ENCODE measurements at regions not wholly inside any gene's neighbourhood (a gene's known extent, or its start where the extent isn't known, plus 50 kb on each side); places are given as distances from the start of the nearest gene placed in this dataset.

DNA sequence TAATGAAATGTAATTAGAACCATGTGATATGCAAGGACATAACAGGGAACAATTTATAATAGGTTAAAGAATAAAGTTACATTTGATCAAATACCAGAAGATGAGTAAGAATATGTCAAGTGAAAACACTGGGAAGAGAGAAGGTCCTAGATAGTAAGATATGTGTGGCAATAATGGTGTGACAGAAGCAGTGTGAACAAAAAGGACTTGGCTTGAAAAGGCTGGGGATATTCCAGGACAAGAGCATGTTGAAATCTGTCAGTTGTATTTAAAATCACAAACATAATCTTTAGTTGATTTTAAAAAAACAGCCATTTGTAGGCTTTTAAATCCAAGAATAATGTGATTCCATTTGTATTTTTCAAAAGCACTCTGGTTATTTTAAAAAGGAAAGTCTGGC, 1399.9 kb upstream of the SLC39A10 start:
- DNase-seq (ENCODE audit: low read depth in 6 of 9, low spot score in 9 of 9): no peak
- no peaks in the 10 kb centered on the region for H3K27me3 ChIP-seq (ENCODE audit: control insufficient read depth in 2 of 2, insufficient read depth in 1 of 2, low read length in 1 of 2)
- H3K36me3 ChIP-seq (ENCODE audit: control insufficient read depth in 2 of 2, insufficient read depth in 2 of 2, low read length in 1 of 2): no peaks in the 10 kb centered on the region
- H3K27ac ChIP-seq (ENCODE audit: low read depth in 1 of 2, low read length in 1 of 2): no peak overlapping the region
- no peak overlapping the region for H3K4me3 ChIP-seq (ENCODE audit: low read length in 2 of 2)
- H3K4me1 ChIP-seq (ENCODE audit: control insufficient read depth in 2 of 2, insufficient read depth in 2 of 2, low read length in 2 of 2): no peaks in the 10 kb centered on the region
- peaks cover 0 to 16% of the 10 kb centered on the region in 2 donors for H3K9me3 ChIP-seq (ENCODE audit: control insufficient read depth in 2 of 2, insufficient read depth in 1 of 2, low read length in 1 of 2)

DNA sequence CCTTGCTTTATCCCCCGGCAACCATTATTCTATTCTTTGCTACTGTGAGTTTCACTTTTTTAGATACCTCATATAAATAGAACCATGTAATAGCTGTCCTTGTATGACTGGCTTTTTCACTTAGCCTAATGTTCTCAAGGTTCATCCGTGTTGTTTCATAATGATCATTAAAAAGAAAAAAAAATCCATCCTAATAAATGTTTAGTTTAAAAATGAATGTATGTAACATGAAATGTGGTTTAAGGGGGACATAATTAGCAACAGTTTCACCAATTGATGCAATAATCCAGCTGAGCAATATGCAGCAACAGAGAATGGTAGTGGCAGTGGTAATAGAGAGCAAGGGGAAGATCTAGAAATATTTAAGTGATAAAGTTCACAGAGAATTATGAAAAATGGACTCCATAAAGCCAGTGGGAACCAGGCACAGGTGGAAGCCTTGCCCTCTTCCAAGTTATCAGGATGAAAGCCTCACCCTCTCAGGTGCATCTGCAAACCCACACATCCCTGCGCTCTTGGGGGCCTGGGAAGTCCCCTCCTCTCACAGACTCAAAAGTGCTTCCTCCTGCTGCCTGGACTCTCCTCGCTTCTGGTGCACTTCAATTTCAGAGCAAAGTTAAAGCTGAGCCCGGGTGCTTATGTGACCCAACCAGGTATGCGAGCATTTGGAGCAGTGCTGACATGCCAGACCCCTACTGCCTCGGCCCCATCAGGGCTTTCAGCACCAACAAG, 1403.3 kb upstream of the SLC39A10 start:
- H3K27me3 ChIP-seq (ENCODE audit: control insufficient read depth in 2 of 2, insufficient read depth in 1 of 2, low read length in 1 of 2): no peaks in the 10 kb centered on the region
- no peaks in the 10 kb centered on the region for H3K36me3 ChIP-seq (ENCODE audit: control insufficient read depth in 2 of 2, insufficient read depth in 2 of 2, low read length in 1 of 2)
- H3K4me1 ChIP-seq (ENCODE audit: control insufficient read depth in 2 of 2, insufficient read depth in 2 of 2, low read length in 2 of 2): no peaks in the 10 kb centered on the region
- H3K9me3 ChIP-seq (ENCODE audit: control insufficient read depth in 2 of 2, insufficient read depth in 1 of 2, low read length in 1 of 2): peaks cover 0 to 16% of the 10 kb centered on the region in 2 donors
- no peak for DNase-seq (ENCODE audit: low read depth in 6 of 9, low spot score in 9 of 9)
- 93% methylated on average over 7 of the region's 7 CpGs for WGBS
- no peak overlapping the region for H3K27ac ChIP-seq (ENCODE audit: low read depth in 1 of 2, low read length in 1 of 2)
- no peak overlapping the region for H3K4me3 ChIP-seq (ENCODE audit: low read length in 2 of 2)

DNA sequence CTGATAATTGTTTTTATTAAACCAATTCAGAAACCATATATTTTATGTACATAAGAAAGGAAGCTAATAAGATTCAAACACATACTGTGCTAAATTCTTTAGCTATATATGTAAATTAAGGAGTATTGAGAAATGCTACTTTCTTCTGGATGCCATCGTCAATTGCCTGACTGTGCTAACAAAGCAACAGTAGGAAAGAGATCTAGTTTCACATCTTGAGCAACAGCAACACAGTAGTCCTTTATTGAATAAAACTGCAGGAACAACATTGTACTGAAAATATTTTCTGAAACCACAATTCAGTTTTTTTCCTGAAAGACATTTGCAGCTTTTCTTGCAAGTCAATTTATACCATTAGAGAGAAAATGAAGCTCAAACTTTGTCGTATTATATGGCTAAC, 1404.9 kb upstream of the SLC39A10 start:
- Histone ChIP-seq H3K27ac (ENCODE audit: low read depth in 1 of 2, low read length in 1 of 2) (no peak overlapping the region), H3K4me3 (ENCODE audit: low read length in 2 of 2) (no peak overlapping the region), H3K4me1 (ENCODE audit: control insufficient read depth in 2 of 2, insufficient read depth in 2 of 2, low read length in 2 of 2) (no peaks in the 10 kb centered on the region), H3K9me3 (ENCODE audit: control insufficient read depth in 2 of 2, insufficient read depth in 1 of 2, low read length in 1 of 2) (peaks cover 0 to 16% of the 10 kb centered on the region in 2 donors), H3K36me3 (ENCODE audit: control insufficient read depth in 2 of 2, insufficient read depth in 2 of 2, low read length in 1 of 2) (no peaks in the 10 kb centered on the region), H3K27me3 (ENCODE audit: control insufficient read depth in 2 of 2, insufficient read depth in 1 of 2, low read length in 1 of 2) (no peaks in the 10 kb centered on the region)
- DNase-seq (ENCODE audit: low read depth in 6 of 9, low spot score in 9 of 9): no peak
- WGBS: 92% methylated on average over 2 of the region's 2 CpGs

DNA sequence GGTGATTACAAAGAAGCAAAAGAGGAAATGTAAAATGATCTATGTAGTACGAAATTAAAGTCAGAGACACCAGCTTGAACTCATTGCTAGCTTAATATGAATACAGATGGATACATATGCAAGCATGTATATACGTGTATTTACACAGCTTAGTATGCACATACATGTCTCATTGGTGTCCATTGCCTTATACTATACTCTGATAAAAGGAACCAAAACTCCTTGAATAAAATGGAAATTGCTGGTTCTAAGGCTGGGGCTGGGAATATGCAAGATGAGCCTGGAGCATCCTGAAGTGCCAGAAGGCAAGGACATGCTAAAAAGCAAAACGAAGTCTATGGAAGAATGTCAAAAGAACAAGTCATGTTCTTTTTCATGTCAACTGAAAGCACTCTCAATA, 1424.4 kb upstream of the SLC39A10 start:
- H3K27ac ChIP-seq (ENCODE audit: low read depth in 1 of 2, low read length in 1 of 2): no peak overlapping the region

DNA sequence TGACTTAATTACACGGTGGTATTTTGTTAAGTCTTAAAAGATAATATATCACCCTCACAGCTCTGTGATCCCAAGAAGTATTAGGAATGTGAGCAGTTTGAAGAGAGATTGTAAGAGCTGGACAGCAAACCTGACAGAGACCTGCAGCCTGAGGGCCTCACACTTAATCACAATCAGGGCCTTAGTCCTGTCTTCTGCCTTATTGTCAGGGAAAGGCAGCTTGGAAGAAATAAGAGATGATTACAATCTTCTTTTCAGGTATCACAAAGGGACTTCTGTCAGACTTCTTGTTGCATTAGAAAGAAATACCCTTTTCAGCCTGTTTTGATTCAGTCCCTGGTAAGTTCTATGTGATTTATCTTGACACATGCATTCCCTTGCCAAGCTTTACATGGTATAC, 1433.8 kb upstream of the SLC39A10 start:
- H3K27ac ChIP-seq (ENCODE audit: low read depth in 1 of 2, low read length in 1 of 2): no peak overlapping the region

More for the DNA sequence above, 1424.4 kb upstream of the SLC39A10 start:
- no peak for DNase-seq (ENCODE audit: low read depth in 6 of 9, low spot score in 9 of 9)
- H3K27me3 ChIP-seq (ENCODE audit: control insufficient read depth in 2 of 2, insufficient read depth in 1 of 2, low read length in 1 of 2): no peaks in the 10 kb centered on the region
- no peaks in the 10 kb centered on the region for H3K4me1 ChIP-seq (ENCODE audit: control insufficient read depth in 2 of 2, insufficient read depth in 2 of 2, low read length in 2 of 2)
- H3K36me3 ChIP-seq (ENCODE audit: control insufficient read depth in 2 of 2, insufficient read depth in 2 of 2, low read length in 1 of 2): no peaks in the 10 kb centered on the region
- H3K4me3 ChIP-seq (ENCODE audit: low read length in 2 of 2): no peak overlapping the region
- H3K9me3 ChIP-seq (ENCODE audit: control insufficient read depth in 2 of 2, insufficient read depth in 1 of 2, low read length in 1 of 2): no peaks in the 10 kb centered on the region
- WGBS: 91% methylated on average over 3 of the region's 3 CpGs

DNA sequence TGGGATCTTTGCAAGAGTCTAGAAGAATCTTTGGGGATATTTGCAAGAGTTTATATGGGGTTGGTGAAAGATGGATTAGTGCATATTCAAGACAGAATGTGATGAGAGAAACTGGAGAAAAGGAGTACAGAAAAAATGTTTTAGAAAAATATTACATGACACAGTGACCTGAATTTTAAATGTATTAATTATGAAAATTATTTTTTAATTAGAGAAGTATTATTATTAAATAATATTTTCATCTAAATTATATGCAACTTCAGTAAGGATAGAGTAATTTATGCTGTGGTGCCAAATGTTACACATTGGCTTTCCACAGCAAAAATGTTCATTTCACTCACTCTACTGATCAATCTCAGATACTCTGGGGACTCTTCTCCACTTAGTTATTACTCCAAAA, 1442.8 kb upstream of the SLC39A10 start:
- Histone ChIP-seq H3K4me1 (ENCODE audit: control insufficient read depth in 2 of 2, insufficient read depth in 2 of 2, low read length in 2 of 2) (no peaks in the 10 kb centered on the region), H3K27me3 (ENCODE audit: control insufficient read depth in 2 of 2, insufficient read depth in 1 of 2, low read length in 1 of 2) (no peaks in the 10 kb centered on the region), H3K27ac (ENCODE audit: low read depth in 1 of 2, low read length in 1 of 2) (no peak overlapping the region), H3K4me3 (ENCODE audit: low read length in 2 of 2) (no peak overlapping the region), H3K36me3 (ENCODE audit: control insufficient read depth in 2 of 2, insufficient read depth in 2 of 2, low read length in 1 of 2) (no peaks in the 10 kb centered on the region), H3K9me3 (ENCODE audit: control insufficient read depth in 2 of 2, insufficient read depth in 1 of 2, low read length in 1 of 2) (no peaks in the 10 kb centered on the region)
- no peak for DNase-seq (ENCODE audit: low read depth in 6 of 9, low spot score in 9 of 9)

More for the DNA sequence above, 1433.8 kb upstream of the SLC39A10 start:
- 96% methylated on average over 1 of the region's 1 CpG for WGBS
- Histone ChIP-seq H3K9me3 (ENCODE audit: control insufficient read depth in 2 of 2, insufficient read depth in 1 of 2, low read length in 1 of 2) (no peaks in the 10 kb centered on the region), H3K4me1 (ENCODE audit: control insufficient read depth in 2 of 2, insufficient read depth in 2 of 2, low read length in 2 of 2) (no peaks in the 10 kb centered on the region), H3K36me3 (ENCODE audit: control insufficient read depth in 2 of 2, insufficient read depth in 2 of 2, low read length in 1 of 2) (no peaks in the 10 kb centered on the region), H3K27me3 (ENCODE audit: control insufficient read depth in 2 of 2, insufficient read depth in 1 of 2, low read length in 1 of 2) (no peaks in the 10 kb centered on the region), H3K4me3 (ENCODE audit: low read length in 2 of 2) (no peak overlapping the region)
- no peak for DNase-seq (ENCODE audit: low read depth in 6 of 9, low spot score in 9 of 9)

DNA sequence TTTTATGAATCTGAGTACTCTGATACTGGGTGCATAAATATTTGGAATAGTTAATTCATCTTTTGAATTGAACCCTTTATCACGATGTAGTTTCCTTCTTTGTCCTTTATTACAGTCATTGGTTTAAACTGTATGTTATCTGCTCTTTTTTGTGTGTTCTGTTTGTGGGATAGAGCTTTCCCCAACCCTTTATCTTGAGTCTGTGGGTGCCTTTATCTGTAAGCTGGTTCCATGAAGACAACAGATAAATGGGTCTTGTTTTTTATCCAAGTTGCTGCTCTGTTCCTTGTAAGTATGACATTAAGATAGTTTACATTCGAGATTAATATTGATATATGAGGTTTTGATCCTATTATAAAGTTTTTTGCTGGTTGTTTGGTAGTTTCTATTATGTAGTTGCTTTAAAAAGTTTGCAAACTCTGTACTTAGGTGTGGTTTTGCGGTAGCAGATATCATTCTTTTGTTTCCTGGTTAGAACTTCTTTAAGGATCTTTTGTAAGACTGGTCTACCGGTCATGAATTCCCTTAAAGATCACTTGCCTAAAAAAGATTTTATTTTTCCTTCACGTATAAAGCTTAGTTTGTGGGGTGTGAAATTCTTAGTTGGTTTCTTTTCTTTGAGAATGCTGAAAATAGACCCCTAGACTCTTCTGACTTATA, 1451.3 kb upstream of the SLC39A10 start:
- Histone ChIP-seq H3K4me3 (ENCODE audit: low read length in 2 of 2) (no peak overlapping the region), H3K4me1 (ENCODE audit: control insufficient read depth in 2 of 2, insufficient read depth in 2 of 2, low read length in 2 of 2) (no peaks in the 10 kb centered on the region), H3K27me3 (ENCODE audit: control insufficient read depth in 2 of 2, insufficient read depth in 1 of 2, low read length in 1 of 2) (no peaks in the 10 kb centered on the region), H3K36me3 (ENCODE audit: control insufficient read depth in 2 of 2, insufficient read depth in 2 of 2, low read length in 1 of 2) (no peaks in the 10 kb centered on the region), H3K9me3 (ENCODE audit: control insufficient read depth in 2 of 2, insufficient read depth in 1 of 2, low read length in 1 of 2) (peaks cover 0 to 3% of the 10 kb centered on the region in 2 donors), H3K27ac (ENCODE audit: low read depth in 1 of 2, low read length in 1 of 2) (no peak overlapping the region)
- 92% methylated on average over 5 of the region's 5 CpGs for WGBS
- no peak for DNase-seq (ENCODE audit: low read depth in 6 of 9, low spot score in 9 of 9)

DNA sequence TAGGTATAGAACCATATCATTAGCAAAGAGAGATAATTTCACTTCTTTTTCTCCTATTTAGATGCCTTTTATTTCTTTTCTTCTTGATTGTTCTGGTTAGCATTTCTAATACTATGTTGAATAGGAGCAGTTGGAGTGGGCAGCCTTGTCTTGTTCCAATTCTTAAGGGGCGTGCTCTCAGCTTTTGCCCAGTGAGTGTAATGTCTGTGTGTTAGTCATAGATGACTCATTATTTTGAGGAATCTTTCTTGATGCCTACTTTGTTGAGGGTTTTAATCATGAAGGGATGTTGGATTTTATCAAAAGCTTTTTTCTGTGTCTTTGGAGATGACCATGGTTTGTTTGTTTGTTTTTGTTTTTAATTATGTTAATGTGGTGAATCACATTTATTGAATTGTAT, 1453.1 kb upstream of the SLC39A10 start:
- peaks cover 0 to 3% of the 10 kb centered on the region in 2 donors for H3K9me3 ChIP-seq (ENCODE audit: control insufficient read depth in 2 of 2, insufficient read depth in 1 of 2, low read length in 1 of 2)
- no peak overlapping the region for H3K27ac ChIP-seq (ENCODE audit: low read depth in 1 of 2, low read length in 1 of 2)
- no peaks in the 10 kb centered on the region for H3K36me3 ChIP-seq (ENCODE audit: control insufficient read depth in 2 of 2, insufficient read depth in 2 of 2, low read length in 1 of 2)
- DNase-seq (ENCODE audit: low read depth in 6 of 9, low spot score in 9 of 9): no peak
- H3K4me3 ChIP-seq (ENCODE audit: low read length in 2 of 2): no peak overlapping the region
- no peaks in the 10 kb centered on the region for H3K4me1 ChIP-seq (ENCODE audit: control insufficient read depth in 2 of 2, insufficient read depth in 2 of 2, low read length in 2 of 2)
- 97% methylated on average over 1 of the region's 1 CpG for WGBS
- no peaks in the 10 kb centered on the region for H3K27me3 ChIP-seq (ENCODE audit: control insufficient read depth in 2 of 2, insufficient read depth in 1 of 2, low read length in 1 of 2)

DNA sequence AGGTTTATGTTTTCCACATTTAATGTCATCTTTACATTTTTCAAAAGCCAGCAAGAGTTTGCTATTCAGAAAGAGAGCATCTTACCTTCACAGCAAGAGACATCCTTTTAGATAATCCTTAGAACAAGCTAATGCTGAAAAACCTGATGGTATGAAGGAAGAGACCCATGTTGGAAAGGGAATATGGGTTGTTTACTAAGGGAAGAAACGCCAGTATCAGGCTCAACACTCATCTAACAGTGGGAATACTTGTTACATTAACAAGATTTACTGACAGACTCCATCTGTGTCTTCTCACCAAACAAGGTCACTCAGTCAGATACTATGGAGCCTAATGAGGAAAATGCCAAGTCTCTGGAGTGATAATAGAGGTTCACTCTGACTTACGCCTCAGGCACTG, 1474.1 kb upstream of the SLC39A10 start:
- H3K4me1 ChIP-seq (ENCODE audit: control insufficient read depth in 2 of 2, insufficient read depth in 2 of 2, low read length in 2 of 2): no peaks in the 10 kb centered on the region
- H3K9me3 ChIP-seq (ENCODE audit: control insufficient read depth in 2 of 2, insufficient read depth in 1 of 2, low read length in 1 of 2): no peaks in the 10 kb centered on the region
- H3K4me3 ChIP-seq (ENCODE audit: low read length in 2 of 2): no peak overlapping the region
- H3K27ac ChIP-seq (ENCODE audit: low read depth in 1 of 2, low read length in 1 of 2): no peak overlapping the region
- 49% methylated on average over 2 of the region's 2 CpGs for WGBS
- no peaks in the 10 kb centered on the region for H3K36me3 ChIP-seq (ENCODE audit: control insufficient read depth in 2 of 2, insufficient read depth in 2 of 2, low read length in 1 of 2)
- no peaks in the 10 kb centered on the region for H3K27me3 ChIP-seq (ENCODE audit: control insufficient read depth in 2 of 2, insufficient read depth in 1 of 2, low read length in 1 of 2)
- no peak for DNase-seq (ENCODE audit: low read depth in 6 of 9, low spot score in 9 of 9)

Data from thymus (tissue), 11 donors.